HS-27A (cell line): ENCODE measurements at regions not wholly inside any gene's neighbourhood (a gene's known extent, or its start where the extent isn't known, plus 50 kb on each side); places are given as distances from the start of the nearest gene placed in this dataset.
A peak's percentile ranks its signal among the peaks of the same experiment; 100 is the strongest.
"Not testable (repeated sequence)": the region's sequence is repeated elsewhere in the genome, so short reads cannot be mapped to it uniquely, and the experiment has no call there.

Experiments used
- DNase-seq: peaks from one replicate; pipeline ENCODE4 v3.0.0-alpha.2; 2012; ENCODE audit warnings: low read depth, missing footprints

DNA sequence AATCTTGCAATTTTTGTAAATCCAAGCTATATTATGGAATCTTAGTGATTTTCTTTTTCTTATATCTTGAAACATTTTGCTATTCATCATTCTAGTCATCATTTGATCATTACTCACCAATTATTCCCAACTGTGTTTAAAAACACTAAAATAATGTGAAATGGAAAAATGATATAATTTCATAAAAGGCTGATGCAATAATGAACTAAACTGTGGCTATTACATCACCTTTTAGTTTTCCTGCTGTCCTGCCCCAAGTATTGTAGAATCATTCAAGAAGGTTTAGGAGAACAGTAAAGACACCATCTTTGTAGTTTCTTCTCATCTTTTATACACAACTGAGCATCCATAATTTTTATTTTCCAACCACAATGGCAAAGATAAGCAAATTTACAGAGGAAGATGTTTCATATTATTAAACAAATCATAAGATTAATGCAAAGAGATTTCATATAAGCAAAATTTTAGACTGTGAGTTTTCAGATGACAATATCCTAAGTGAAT lies 431.0 kb upstream of the SLC30A5 start:
- no peak for DNase-seq

GRCh38 chr5:68669864-68670575 lies 423.8 kb upstream of the SLC30A5 start:
- no peak for DNase-seq

DNA sequence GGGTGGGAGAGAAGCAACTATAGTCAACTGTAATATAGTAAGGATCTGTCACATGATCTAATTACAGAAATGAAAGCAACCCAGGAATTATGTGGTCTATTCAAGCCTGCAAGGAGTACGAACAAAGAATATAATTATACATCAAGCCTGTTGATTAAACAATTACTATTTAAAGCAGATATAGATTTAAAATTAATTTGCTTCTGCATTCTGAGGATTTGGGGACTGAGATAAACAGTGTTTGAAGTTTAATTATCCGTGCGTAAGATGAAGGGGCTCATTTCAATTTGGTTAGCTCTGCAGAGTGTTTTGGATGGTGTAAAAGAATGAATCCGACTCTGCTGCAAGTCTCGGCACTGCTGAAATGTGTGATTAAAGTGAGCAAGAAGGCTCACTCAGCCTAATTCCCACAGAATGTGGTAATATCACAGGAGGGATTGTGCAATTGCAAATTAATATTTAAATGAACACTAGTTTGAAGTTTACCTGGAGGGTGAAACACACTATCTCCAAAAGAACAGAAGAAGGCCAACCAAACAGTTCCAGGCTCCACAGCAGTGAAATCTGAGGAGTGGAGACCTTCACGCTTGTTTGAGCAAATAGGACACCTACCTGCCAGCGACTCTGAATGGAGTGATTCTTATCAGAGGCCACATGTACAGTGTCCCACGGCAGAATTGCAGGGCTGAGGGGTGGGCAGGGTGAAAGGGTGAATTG lies 420.6 kb upstream of the SLC30A5 start:
- DNase-seq = no peak

- no peak for DNase-seq
These were observed 420.0 kb upstream of the SLC30A5 start for GRCh38 chr5:68673823-68674180.

GRCh38 chr5:68679041-68679440 lies 414.8 kb upstream of the SLC30A5 start:
- DNase-seq = no peak

GRCh38 chr5:68680366-68680765 lies 413.4 kb upstream of the SLC30A5 start:
- DNase-seq = no peak

DNA sequence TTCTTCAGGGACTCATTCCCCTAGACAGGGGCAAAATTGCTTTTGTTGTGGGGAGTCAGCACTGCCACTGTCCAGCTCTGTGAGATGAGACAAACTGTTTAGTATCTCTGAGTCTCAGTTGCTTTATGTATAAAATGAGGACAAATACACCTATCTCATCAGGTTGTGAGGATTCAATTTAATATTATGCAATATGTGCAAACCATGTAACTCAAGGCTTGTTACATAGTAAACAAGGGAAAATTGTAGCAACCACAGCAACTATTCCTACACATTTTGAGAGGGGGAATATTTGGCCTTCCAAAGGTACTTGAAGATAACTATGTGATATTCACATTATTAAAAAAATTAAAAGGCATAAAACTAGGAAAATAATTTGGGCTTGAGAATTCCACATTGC lies 411.9 kb upstream of the SLC30A5 start:
- DNase-seq = no peak

GRCh38 chr5:68682400-68683160 lies 411.2 kb upstream of the SLC30A5 start:
- no peak for DNase-seq

- peak; percentile 71 for DNase-seq
These were observed 410.2 kb upstream of the SLC30A5 start for GRCh38 chr5:68683632-68684036.

DNA sequence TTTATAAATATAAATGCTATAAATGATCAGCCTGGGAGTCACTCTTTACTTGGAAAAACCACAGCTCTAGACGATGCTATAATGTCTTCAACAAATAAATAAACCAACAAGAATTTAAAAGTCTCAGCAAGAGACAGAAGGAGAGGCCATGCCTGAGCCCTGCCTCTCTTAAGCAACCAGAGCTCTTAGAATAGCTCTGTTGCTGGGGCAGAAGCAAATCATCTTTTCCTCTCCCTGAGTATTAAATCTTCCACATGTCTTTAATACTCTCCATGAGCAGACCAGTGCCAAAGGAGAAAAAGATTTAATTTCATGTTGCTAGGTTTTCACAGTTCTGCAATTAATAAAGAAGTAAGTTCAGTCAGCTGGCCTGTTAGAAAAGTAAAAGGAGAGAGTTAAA lies 408.0 kb upstream of the SLC30A5 start:
- DNase-seq = no peak

GRCh38 chr5:68688547-68688946 lies 405.3 kb upstream of the SLC30A5 start:
- no peak for DNase-seq

DNA sequence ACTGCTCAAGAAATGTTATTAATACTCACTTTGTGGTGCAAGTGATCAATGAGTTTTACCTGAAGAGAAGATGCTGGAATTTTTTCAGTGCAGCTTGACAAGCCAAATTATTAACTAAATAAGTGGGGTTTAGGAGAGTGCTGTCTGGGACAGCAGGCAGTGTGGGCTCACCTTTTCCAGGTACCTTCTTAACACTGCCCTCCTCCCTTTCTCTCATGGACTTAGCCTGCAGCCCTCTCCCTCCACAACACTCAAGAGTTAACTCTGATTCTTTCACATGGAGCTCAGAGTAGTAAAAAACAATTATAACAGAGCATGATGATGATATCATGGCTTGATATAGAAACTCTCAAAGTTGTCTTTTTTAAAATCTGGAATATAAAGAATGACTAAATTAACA lies 404.8 kb upstream of the SLC30A5 start:
- no peak for DNase-seq

GRCh38 chr5:68691874-68692273 lies 401.9 kb upstream of the SLC30A5 start:
- not testable (repeated sequence) for DNase-seq

- no peak for DNase-seq
These were observed 395.5 kb upstream of the SLC30A5 start for GRCh38 chr5:68698025-68698940.

DNA sequence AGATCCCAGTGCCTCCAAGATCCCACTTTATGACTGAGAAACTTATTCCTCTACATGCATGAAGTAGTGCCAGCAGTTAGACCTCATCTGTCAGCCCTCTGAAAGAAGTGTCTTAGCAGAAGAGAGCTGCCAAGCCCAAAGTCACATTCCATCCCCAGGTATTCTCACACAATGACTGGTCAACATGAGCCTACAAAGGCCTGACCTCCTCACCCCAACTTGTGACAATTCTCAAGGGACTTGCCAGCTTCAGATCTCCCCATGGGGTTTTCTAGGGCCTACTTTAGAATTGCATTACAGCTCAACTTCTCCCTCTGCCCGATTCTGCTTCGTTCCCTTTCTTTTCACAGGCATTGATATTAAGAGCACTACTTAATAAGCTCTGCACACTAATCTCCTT lies 393.8 kb upstream of the SLC30A5 start:
- no peak for DNase-seq

DNA sequence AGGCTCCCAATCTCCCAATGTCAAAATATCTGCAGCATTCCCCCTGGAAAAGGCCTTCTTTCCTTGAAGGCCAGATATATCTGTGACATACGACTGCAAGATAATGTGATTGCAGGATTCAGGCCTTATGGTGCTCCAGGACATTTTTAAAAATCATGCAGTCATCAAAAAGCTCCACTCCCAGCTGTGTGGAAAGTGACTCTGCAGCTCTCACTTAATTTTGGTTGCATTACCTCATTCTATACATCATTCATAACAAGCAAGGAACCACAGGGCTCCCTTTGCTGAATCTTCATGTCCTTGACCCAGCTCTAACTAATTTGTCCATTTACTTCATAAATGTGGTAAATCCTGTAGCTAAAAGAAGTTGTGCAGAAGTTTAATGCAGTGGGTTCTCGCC lies 386.2 kb upstream of the SLC30A5 start:
- DNase-seq = no peak

DNA sequence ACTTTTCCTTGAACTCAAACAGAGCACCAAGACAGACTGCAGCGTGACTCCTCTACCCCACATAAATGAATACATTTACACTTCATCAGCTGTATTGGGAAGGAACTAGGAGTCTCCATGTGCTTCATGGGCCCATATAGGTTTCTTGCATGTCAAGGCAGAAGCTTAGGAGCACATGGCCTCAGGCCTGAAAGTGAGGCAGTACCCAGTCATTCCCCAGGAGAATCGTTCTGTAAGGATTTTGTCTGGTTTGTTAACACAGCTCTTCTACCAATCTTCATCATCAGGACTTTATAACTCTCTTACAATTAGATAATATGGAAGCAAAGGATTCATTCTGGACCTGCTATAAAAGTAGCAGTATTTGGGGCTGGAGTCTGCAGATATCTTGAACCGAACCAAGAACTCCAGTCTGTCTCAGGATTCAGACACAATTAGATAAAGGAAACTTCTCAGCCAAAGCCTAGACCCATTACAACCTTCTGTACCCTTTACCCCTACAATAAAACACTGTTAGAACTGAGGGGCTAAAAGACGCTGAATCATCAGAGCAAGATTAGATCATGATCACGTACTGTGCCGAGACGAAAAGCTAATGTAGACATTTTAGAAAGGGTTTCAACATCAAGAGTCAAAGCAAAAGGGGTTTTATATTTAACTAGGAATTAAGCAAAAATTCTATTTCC lies 385.5 kb upstream of the SLC30A5 start:
- DNase-seq = no peak

GRCh38 chr5:68708842-68709170 lies 385.0 kb upstream of the SLC30A5 start:
- no peak for DNase-seq

DNA sequence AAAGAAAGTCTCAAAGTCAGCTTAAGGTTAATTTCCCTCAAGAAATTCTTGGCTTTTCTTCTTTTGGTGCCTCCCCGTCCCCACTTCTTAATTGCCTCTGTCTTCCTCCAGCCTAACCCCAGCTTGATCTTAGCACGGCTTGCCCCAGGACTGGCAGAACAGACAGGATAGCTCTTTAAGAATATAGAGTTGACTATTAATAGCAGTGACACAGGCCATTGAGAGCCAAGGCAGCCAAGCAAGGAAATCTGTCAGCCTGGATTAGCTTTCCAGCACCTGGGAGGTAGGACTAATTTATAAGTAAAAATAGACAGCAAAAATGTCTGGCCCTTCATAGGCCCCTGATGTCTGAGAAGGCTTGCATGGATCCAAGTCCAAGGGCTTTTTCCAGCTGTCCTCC lies 384.6 kb upstream of the SLC30A5 start:
- DNase-seq = no peak

DNA sequence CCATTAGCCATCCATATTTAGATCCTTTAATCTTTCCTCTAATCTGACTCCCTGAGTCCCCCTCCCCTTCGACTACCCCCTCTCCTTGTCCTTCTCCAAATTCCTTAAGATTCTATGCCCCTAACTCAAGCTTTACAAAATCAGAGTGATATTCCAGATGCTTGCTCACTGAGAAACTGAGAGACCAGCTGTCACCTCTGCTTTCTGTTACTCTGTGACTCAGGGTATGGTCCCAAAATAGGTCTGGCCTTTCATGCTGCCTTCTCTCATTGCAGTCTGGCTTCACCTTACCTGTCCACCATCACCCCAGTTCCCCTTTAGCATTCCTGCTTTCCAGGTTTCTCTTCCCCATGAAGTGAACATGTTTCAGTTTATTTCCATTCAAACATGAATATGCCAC lies 383.3 kb upstream of the SLC30A5 start:
- no peak for DNase-seq
